Neural progenitor cell (in vitro differentiated cells): ENCODE measurements at regions not wholly inside any gene's neighbourhood (a gene's known extent, or its start where the extent isn't known, plus 50 kb on each side); places are given as distances from the start of the nearest gene placed in this dataset.

Experiments used
- DNase-seq: peaks from one replicate; pipeline ENCODE4 v3.0.0-alpha.2; 2016; ENCODE audit warnings: low spot score
- H2AFZ ChIP-seq: fragments of 200-600 bp; sonication (generic); replicated peaks from 2 replicates; pipeline ENCODE4 v1.6.1; 2016; ENCODE audit warnings: antibody characterized with exemption
- H3F3A ChIP-seq: fragments of 200-600 bp; sonication (generic); 2 replicates; pipeline ENCODE4 v1.6.1; 2016; ENCODE audit warnings: antibody characterized with exemption, low read depth
- H3K27ac ChIP-seq: fragments of 200-600 bp; sonication (generic); 2 replicates; pipeline ENCODE4 v1.5.1; 2016; ENCODE audit warnings: mild to moderate bottlenecking
- H3K27me3 ChIP-seq: fragments of 200-600 bp; sonication (generic); 2 replicates; pipeline ENCODE4 v1.6.1; 2016; ENCODE audit warnings: mild to moderate bottlenecking, moderate library complexity
- H3K36me3 ChIP-seq: fragments of 200-600 bp; sonication (generic); 2 replicates; pipeline ENCODE4 v1.5.1; 2016
- H3K4me1 ChIP-seq: fragments of 200-600 bp; sonication (generic); 2 replicates; pipeline ENCODE4 v1.6.1; 2016; ENCODE audit warnings: mixed run types
- H3K4me2 ChIP-seq: fragments of 200-600 bp; sonication (generic); 2 replicates; pipeline ENCODE4 v1.6.1; 2016
- H3K4me3 ChIP-seq: fragments of 200-600 bp; sonication (generic); 2 replicates; pipeline ENCODE4 v1.5.1; 2016
- H3K79me2 ChIP-seq: fragments of 200-600 bp; sonication (generic); 2 replicates; pipeline ENCODE4 v1.6.1; 2016; ENCODE audit warnings: low read depth
- H3K9ac ChIP-seq: fragments of 200-600 bp; sonication (generic); 2 replicates; pipeline ENCODE4 v1.6.1; 2016
- H3K9me3 ChIP-seq: fragments of 200-600 bp; sonication (generic); 2 replicates; pipeline ENCODE4 v1.5.1; 2016; ENCODE audit warnings: low read depth
- H4K20me1 ChIP-seq: fragments of 200-600 bp; sonication (generic); 2 replicates; pipeline ENCODE4 v1.6.1; 2016; ENCODE audit warnings: low read depth
- H3K27ac Mint-ChIP-seq: 3 replicates; pipeline ENCODE4 v1.8.0; 2021; ENCODE audit warnings: mixed read lengths
- H3K27me3 Mint-ChIP-seq: 2 replicates; pipeline ENCODE4 v1.8.0; 2022; ENCODE audit warnings: low read depth, mild to moderate bottlenecking, inconsistent platforms, moderate library complexity, mixed read lengths; ENCODE audit not compliant: insufficient read depth
- H3K36me3 Mint-ChIP-seq: 3 replicates; pipeline ENCODE4 v1.8.0; 2021; ENCODE audit warnings: mixed read lengths
- H3K4me1 Mint-ChIP-seq: 3 replicates; pipeline ENCODE4 v1.8.0; 2021; ENCODE audit warnings: mixed read lengths
- H3K4me3 Mint-ChIP-seq: 3 replicates; pipeline ENCODE4 v1.8.0; 2021; ENCODE audit warnings: mild to moderate bottlenecking, moderate library complexity, mixed read lengths
- H3K9me3 Mint-ChIP-seq: 3 replicates; pipeline ENCODE4 v1.8.0; 2020; ENCODE audit warnings: mixed read lengths
- EZH2 ChIP-seq: fragments of 200-600 bp; sonication (generic); IDR thresholded peaks from 2 replicates; pipeline ENCODE4 v1.6.1; 2017; ENCODE audit warnings: antibody characterized with exemption, mild to moderate bottlenecking, moderate library complexity
- EZH2phosphoT487 ChIP-seq: fragments of 200-600 bp; sonication (generic); IDR thresholded peaks from 2 replicates; pipeline ENCODE4 v1.6.1; 2017; ENCODE audit warnings: antibody characterized with exemption
- TF ChIP-seq, protein P1 (sequence below): fragments of 200-600 bp; sonication (generic); IDR thresholded peaks from 2 replicates; pipeline ENCODE4 v1.5.1; 2017; ENCODE audit warnings: antibody characterized with exemption, mild to moderate bottlenecking

DNA sequence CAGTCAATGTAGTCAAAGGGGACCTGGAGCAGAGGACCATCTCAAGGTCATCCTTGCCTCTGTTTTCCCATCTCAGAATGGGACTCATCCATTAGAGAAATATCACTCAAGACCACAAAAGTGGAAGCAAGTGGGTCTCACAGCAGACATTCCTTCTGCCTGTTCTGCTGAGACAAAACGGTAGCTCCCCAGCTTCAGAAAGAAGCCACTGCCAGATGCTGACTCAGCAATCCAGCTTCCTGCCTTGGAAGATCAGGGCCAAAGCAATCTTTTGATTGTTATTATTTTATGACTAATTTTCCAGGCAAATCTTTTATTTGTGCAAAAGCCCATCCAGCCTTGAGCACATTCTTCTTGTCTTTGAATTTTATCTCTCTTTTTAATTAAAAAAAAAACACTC, 86.8 kb downstream of the CCT6B start:
- no peak for DNase-seq
- H3K27me3 Mint-ChIP-seq: peaks cover 8% of the 10 kb centered on the region
- no peaks in the 10 kb centered on the region for H3K4me1 Mint-ChIP-seq
- H3K4me2 ChIP-seq: no peak overlapping the region
- no peaks in the 10 kb centered on the region for H3K36me3 ChIP-seq
- H3K9me3 Mint-ChIP-seq: no peaks in the 10 kb centered on the region
- H3K9ac ChIP-seq: no peak overlapping the region
- H3K9me3 ChIP-seq: no peaks in the 10 kb centered on the region
- H2AFZ ChIP-seq: no peak overlapping the region
- no peak overlapping the region for H3K4me3 ChIP-seq
- no peaks in the 10 kb centered on the region for H3K27me3 ChIP-seq
- H3K4me1 ChIP-seq: no peaks in the 10 kb centered on the region
- H4K20me1 ChIP-seq: no peaks in the 10 kb centered on the region
- no peaks in the 10 kb centered on the region for H3F3A ChIP-seq
- no peaks in the 10 kb centered on the region for H3K36me3 Mint-ChIP-seq
- no peak overlapping the region for H3K27ac ChIP-seq
- H3K4me3 Mint-ChIP-seq: no peak overlapping the region
- no peak for TF ChIP-seq EZH2phosphoT487
- TF ChIP-seq EZH2: no peak
- TF ChIP-seq, protein P1, sequence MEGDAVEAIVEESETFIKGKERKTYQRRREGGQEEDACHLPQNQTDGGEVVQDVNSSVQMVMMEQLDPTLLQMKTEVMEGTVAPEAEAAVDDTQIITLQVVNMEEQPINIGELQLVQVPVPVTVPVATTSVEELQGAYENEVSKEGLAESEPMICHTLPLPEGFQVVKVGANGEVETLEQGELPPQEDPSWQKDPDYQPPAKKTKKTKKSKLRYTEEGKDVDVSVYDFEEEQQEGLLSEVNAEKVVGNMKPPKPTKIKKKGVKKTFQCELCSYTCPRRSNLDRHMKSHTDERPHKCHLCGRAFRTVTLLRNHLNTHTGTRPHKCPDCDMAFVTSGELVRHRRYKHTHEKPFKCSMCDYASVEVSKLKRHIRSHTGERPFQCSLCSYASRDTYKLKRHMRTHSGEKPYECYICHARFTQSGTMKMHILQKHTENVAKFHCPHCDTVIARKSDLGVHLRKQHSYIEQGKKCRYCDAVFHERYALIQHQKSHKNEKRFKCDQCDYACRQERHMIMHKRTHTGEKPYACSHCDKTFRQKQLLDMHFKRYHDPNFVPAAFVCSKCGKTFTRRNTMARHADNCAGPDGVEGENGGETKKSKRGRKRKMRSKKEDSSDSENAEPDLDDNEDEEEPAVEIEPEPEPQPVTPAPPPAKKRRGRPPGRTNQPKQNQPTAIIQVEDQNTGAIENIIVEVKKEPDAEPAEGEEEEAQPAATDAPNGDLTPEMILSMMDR: no peak
- no peaks in the 10 kb centered on the region for H3K79me2 ChIP-seq
- H3K27ac Mint-ChIP-seq: no peak overlapping the region

DNA sequence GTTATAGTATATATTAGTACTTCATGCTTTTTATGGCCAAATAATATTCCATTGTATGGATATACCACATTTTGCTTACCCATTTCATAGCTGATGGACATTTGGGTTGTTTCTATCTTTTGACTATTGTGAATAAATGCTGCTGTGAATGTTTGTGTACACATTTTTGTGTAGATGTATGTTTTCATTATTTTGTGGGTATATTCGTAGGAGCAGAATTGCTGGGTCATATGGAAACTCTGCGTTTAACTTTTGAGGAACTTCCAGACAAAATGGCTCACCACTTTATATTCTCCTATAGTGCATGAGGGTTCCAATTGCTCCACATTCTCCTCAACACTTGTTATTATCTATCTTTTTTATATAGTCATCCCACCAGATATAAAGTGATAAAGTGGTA, 88.6 kb downstream of the CCT6B start:
- H3K36me3 Mint-ChIP-seq: no peaks in the 10 kb centered on the region
- Histone ChIP-seq H3K4me3 (no peak overlapping the region), H4K20me1 (no peaks in the 10 kb centered on the region), H3K9ac (no peak overlapping the region), H3K4me1 (no peaks in the 10 kb centered on the region), H3K27me3 (no peaks in the 10 kb centered on the region), H3K9me3 (no peaks in the 10 kb centered on the region), H3K27ac (no peak overlapping the region), H3K4me2 (no peak overlapping the region), H2AFZ (no peak overlapping the region), H3K79me2 (no peaks in the 10 kb centered on the region), H3F3A (no peaks in the 10 kb centered on the region), H3K36me3 (no peaks in the 10 kb centered on the region)
- H3K27ac Mint-ChIP-seq: no peak overlapping the region
- no peak for TF ChIP-seq EZH2
- TF ChIP-seq, protein P1: no peak
- TF ChIP-seq EZH2phosphoT487: no peak
- H3K27me3 Mint-ChIP-seq: peaks cover 8% of the 10 kb centered on the region
- DNase-seq: no peak
- no peaks in the 10 kb centered on the region for H3K4me1 Mint-ChIP-seq
- peaks cover 2% of the 10 kb centered on the region for H3K9me3 Mint-ChIP-seq
- no peak overlapping the region for H3K4me3 Mint-ChIP-seq

DNA sequence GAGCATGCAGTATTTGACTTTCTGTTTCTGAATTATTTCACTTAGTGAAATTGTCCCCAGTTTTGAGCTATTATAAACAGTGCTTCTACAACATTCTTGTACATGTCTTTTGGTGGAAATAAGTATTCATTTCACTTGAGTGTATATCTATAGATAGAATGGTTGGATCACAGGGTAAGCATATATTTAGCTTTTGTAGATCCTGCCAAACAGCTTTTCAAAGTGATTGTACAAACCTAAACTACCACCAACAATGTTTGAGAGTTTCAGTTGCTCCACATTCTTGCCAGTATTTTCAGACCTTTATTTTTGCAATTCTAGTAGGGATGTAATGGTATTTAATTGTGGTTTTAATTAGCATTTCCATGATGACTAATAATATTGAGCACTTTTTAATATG, 91.6 kb downstream of the CCT6B start:
- Histone ChIP-seq H3K79me2 (no peaks in the 10 kb centered on the region), H3K4me2 (no peak overlapping the region), H3K4me1 (no peaks in the 10 kb centered on the region), H3K4me3 (no peak overlapping the region), H3K27ac (no peak overlapping the region), H2AFZ (no peak overlapping the region), H3K9ac (no peak overlapping the region), H3K27me3 (no peaks in the 10 kb centered on the region), H3K36me3 (no peaks in the 10 kb centered on the region), H3K9me3 (no peaks in the 10 kb centered on the region), H4K20me1 (no peaks in the 10 kb centered on the region), H3F3A (no peaks in the 10 kb centered on the region)
- no peak for TF ChIP-seq EZH2
- TF ChIP-seq EZH2phosphoT487: no peak
- TF ChIP-seq, protein P1: no peak
- Mint-ChIP-seq H3K4me1 (no peaks in the 10 kb centered on the region), H3K27me3 (peaks cover 3% of the 10 kb centered on the region), H3K4me3 (no peak overlapping the region), H3K9me3 (peaks cover 2% of the 10 kb centered on the region), H3K27ac (no peak overlapping the region), H3K36me3 (no peaks in the 10 kb centered on the region)
- no peak for DNase-seq

DNA sequence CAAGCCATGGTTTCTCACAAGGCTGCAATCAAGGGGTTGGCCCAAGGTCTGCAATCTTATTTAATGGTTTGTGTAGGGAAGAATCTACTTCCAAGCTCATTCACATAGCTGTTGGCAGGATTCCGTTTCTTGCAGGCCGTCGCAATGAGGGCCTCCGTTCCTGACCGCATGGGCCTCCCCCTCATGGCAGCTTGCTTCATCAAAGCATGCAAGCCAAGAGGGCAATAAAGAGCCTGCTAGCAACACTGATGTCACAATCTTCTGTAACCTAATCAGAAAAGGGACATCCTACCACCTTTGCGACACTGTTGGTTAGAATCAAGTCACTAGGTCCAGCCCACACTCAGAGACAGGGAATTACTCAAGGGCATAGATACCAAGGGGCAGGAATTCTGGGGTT, 95.5 kb downstream of the CCT6B start:
- peaks cover 2% of the 10 kb centered on the region for H3K9me3 Mint-ChIP-seq
- no peak for TF ChIP-seq EZH2

More for the DNA sequence above, 95.5 kb downstream of the CCT6B start:
- Histone ChIP-seq H2AFZ (no peak overlapping the region), H3K36me3 (no peaks in the 10 kb centered on the region), H3K27me3 (no peaks in the 10 kb centered on the region), H3K4me1 (no peaks in the 10 kb centered on the region), H3K79me2 (no peaks in the 10 kb centered on the region), H3K27ac (no peak overlapping the region), H4K20me1 (no peaks in the 10 kb centered on the region), H3F3A (no peaks in the 10 kb centered on the region), H3K9ac (no peak overlapping the region), H3K4me3 (no peak overlapping the region), H3K9me3 (no peaks in the 10 kb centered on the region), H3K4me2 (no peak overlapping the region)
- peaks cover 2% of the 10 kb centered on the region for H3K27me3 Mint-ChIP-seq
- H3K4me1 Mint-ChIP-seq: no peaks in the 10 kb centered on the region
- no peak overlapping the region for H3K27ac Mint-ChIP-seq
- DNase-seq: no peak
- H3K36me3 Mint-ChIP-seq: no peaks in the 10 kb centered on the region
- H3K4me3 Mint-ChIP-seq: no peak overlapping the region
